H9 (cell line): ENCODE measurements at regions not wholly inside any gene's neighbourhood (a gene's known extent, or its start where the extent isn't known, plus 50 kb on each side); places are given as distances from the start of the nearest gene placed in this dataset.

Source experiments
- DNase-seq: peaks from one replicate; pipeline ENCODE4 v3.0.0-alpha.2; 2017
- H2AFZ ChIP-seq: one replicate; pipeline ENCODE4 v1.6.1; 2013; ENCODE audit warnings: mild to moderate bottlenecking, low read length, control low read depth, moderate library complexity
- H2AK5ac ChIP-seq: 2 replicates; pipeline ENCODE4 v1.6.1; 2013; ENCODE audit warnings: low read length, control low read depth, mixed read lengths; ENCODE audit not compliant: insufficient read length
- H2BK120ac ChIP-seq: one replicate; pipeline ENCODE4 v1.6.1; 2013; ENCODE audit warnings: low read depth, mild to moderate bottlenecking, low read length, control low read depth, inconsistent platforms; ENCODE audit not compliant: poor library complexity, severe bottlenecking
- H2BK12ac ChIP-seq: 2 replicates; pipeline ENCODE4 v1.6.1; 2013; ENCODE audit warnings: low read length, control low read depth, mixed read lengths, low read depth; ENCODE audit not compliant: insufficient read length
- H2BK15ac ChIP-seq: 2 replicates; pipeline ENCODE4 v1.6.1; 2013; ENCODE audit warnings: low read depth, low read length, control low read depth
- H2BK20ac ChIP-seq: one replicate; pipeline ENCODE4 v1.6.1; 2013; ENCODE audit warnings: low read depth, mild to moderate bottlenecking, low read length, control low read depth, inconsistent platforms; ENCODE audit not compliant: poor library complexity, severe bottlenecking
- H2BK5ac ChIP-seq: 2 replicates; pipeline ENCODE4 v1.6.1; 2013; ENCODE audit warnings: low read length, control low read depth, mixed read lengths; ENCODE audit not compliant: insufficient read length
- H3K14ac ChIP-seq: 2 replicates; pipeline ENCODE4 v1.6.1; 2013; ENCODE audit warnings: low read length, control low read depth; ENCODE audit not compliant: insufficient read depth
- H3K18ac ChIP-seq: 2 replicates; pipeline ENCODE4 v1.6.1; 2013; ENCODE audit warnings: low read depth, mild to moderate bottlenecking, mixed read lengths, low read length, control low read depth; ENCODE audit not compliant: insufficient read length
- H3K23ac ChIP-seq: 2 replicates; pipeline ENCODE4 v1.6.1; 2013; ENCODE audit warnings: low read length, control low read depth, mixed read lengths, low read depth; ENCODE audit not compliant: insufficient read length
- H3K23me2 ChIP-seq: 2 replicates; pipeline ENCODE4 v1.6.1; 2013; ENCODE audit warnings: low read depth, mild to moderate bottlenecking, mixed read lengths, low read length, control low read depth; ENCODE audit not compliant: insufficient read length, poor library complexity, severe bottlenecking
- H3K27ac ChIP-seq: 2 replicates; pipeline ENCODE4 v1.5.1; 2013; ENCODE audit warnings: low read length, control low read depth, mixed read lengths, low read depth; ENCODE audit not compliant: insufficient read length
- H3K27me3 ChIP-seq: 2 replicates; pipeline ENCODE4 v1.6.1; 2013; ENCODE audit warnings: low read length, control low read depth, inconsistent platforms; ENCODE audit not compliant: insufficient read depth
- H3K4ac ChIP-seq: 2 replicates; pipeline ENCODE4 v1.6.1; 2013; ENCODE audit warnings: low read depth, mild to moderate bottlenecking, control low read depth, inconsistent platforms, low read length, moderate library complexity
- H3K4me1 ChIP-seq: 2 replicates; pipeline ENCODE4 v1.6.1; 2013; ENCODE audit warnings: low read length, control low read depth, inconsistent platforms; ENCODE audit not compliant: insufficient read depth
- H3K4me2 ChIP-seq: 2 replicates; pipeline ENCODE4 v1.6.1; 2013; ENCODE audit warnings: low read length, control low read depth, mixed read lengths; ENCODE audit not compliant: insufficient read length, insufficient read depth
- H3K56ac ChIP-seq: 2 replicates; pipeline ENCODE4 v1.6.1; 2013; ENCODE audit warnings: low read depth, mild to moderate bottlenecking, mixed read lengths, low read length, control low read depth; ENCODE audit not compliant: insufficient read length
- H3K79me1 ChIP-seq: 2 replicates; pipeline ENCODE4 v1.6.1; 2013; ENCODE audit warnings: low read depth, mild to moderate bottlenecking, moderate library complexity, low read length, control low read depth, inconsistent platforms; ENCODE audit not compliant: insufficient read depth, poor library complexity, severe bottlenecking
- H3K79me2 ChIP-seq: 2 replicates; pipeline ENCODE4 v1.6.1; 2013; ENCODE audit warnings: low read length, control low read depth, inconsistent platforms; ENCODE audit not compliant: insufficient read depth
- H3K9ac ChIP-seq: 2 replicates; pipeline ENCODE4 v1.6.1; 2013; ENCODE audit warnings: low read length, control low read depth, mixed read lengths; ENCODE audit not compliant: insufficient read length; ENCODE audit errors: extremely low read depth
- H3K9me3 ChIP-seq: one replicate; pipeline ENCODE4 v1.6.1; 2013; ENCODE audit warnings: low read depth, low read length, inconsistent platforms; ENCODE audit not compliant: control insufficient read depth
- H3T11ph ChIP-seq: one replicate; pipeline ENCODE4 v1.6.1; 2013; ENCODE audit warnings: mild to moderate bottlenecking, low read length, control low read depth, inconsistent platforms
- H4K20me1 ChIP-seq: one replicate; pipeline ENCODE4 v1.6.1; 2013; ENCODE audit not compliant: control insufficient read depth, insufficient read length, insufficient read depth
- H4K5ac ChIP-seq: 2 replicates; pipeline ENCODE4 v1.6.1; 2013; ENCODE audit warnings: low read depth, mild to moderate bottlenecking, mixed read lengths, low read length, control low read depth; ENCODE audit not compliant: insufficient read length
- H4K8ac ChIP-seq: replicated peaks from 2 replicates; pipeline ENCODE4 v1.6.1; 2013; ENCODE audit warnings: low read length, control low read depth, mixed read lengths, low read depth; ENCODE audit not compliant: insufficient read length
- H4K91ac ChIP-seq: 2 replicates; pipeline ENCODE4 v1.6.1; 2013; ENCODE audit warnings: low read depth, mild to moderate bottlenecking, moderate library complexity, mixed read lengths, low read length, control low read depth; ENCODE audit not compliant: insufficient read length
- H3K27ac Mint-ChIP-seq, 3 experiments: 2 replicates in 2 of 3; 3 replicates in 1 of 3; pipeline ENCODE4 v1.8.0; 2020 to 2021; ENCODE audit warnings: mixed read lengths in 3 of 3, mild to moderate bottlenecking in 1 of 3, moderate library complexity in 1 of 3
- H3K27me3 Mint-ChIP-seq: 2 replicates; pipeline ENCODE4 v1.8.0; 2021; ENCODE audit warnings: low read depth, mild to moderate bottlenecking, moderate library complexity, mixed read lengths
- H3K36me3 Mint-ChIP-seq, 3 experiments: 2 replicates in 2 of 3; 3 replicates in 1 of 3; pipeline ENCODE4 v1.8.0; 2020 to 2021; ENCODE audit warnings: low read depth in 3 of 3, mixed read lengths in 3 of 3; ENCODE audit not compliant: insufficient read depth in 1 of 3
- H3K4me1 Mint-ChIP-seq, 2 experiments: 2 replicates each; pipeline ENCODE4 v1.8.0; 2020; ENCODE audit warnings: mixed read lengths in 2 of 2
- H3K4me3 Mint-ChIP-seq, 2 experiments: 2 replicates in 1 of 2; 3 replicates in 1 of 2; pipeline ENCODE4 v1.8.0; 2020 to 2021; ENCODE audit warnings: mild to moderate bottlenecking in 2 of 2, mixed read lengths in 2 of 2, moderate library complexity in 1 of 2
- H3K9me3 Mint-ChIP-seq, 2 experiments: 2 replicates in 1 of 2; 3 replicates in 1 of 2; pipeline ENCODE4 v1.8.0; 2020; ENCODE audit warnings: mild to moderate bottlenecking in 2 of 2, mixed read lengths in 2 of 2, moderate library complexity in 1 of 2
- WGBS: extraction: QIAGEN DNeasy Blood & Tissue Kit; methylation state at CpG from one replicate; pipeline ENCODE4 v1.1.7; 2013; ENCODE audit warnings: missing lambda C conversion rate, low lambda C conversion rate, mixed read lengths; ENCODE audit not compliant: insufficient read length; ENCODE audit errors: extremely low coverage; 5-methylcytosine and 5-hydroxymethylcytosine counted together
- TF ChIP-seq, protein P1 (sequence below): fragments of 200-600 bp; sonication (generic); conservative IDR thresholded peaks from 3 replicates; pipeline ENCODE4 v1.8.0; 2021; ENCODE audit warnings: antibody characterized with exemption, mild to moderate bottlenecking

DNA sequence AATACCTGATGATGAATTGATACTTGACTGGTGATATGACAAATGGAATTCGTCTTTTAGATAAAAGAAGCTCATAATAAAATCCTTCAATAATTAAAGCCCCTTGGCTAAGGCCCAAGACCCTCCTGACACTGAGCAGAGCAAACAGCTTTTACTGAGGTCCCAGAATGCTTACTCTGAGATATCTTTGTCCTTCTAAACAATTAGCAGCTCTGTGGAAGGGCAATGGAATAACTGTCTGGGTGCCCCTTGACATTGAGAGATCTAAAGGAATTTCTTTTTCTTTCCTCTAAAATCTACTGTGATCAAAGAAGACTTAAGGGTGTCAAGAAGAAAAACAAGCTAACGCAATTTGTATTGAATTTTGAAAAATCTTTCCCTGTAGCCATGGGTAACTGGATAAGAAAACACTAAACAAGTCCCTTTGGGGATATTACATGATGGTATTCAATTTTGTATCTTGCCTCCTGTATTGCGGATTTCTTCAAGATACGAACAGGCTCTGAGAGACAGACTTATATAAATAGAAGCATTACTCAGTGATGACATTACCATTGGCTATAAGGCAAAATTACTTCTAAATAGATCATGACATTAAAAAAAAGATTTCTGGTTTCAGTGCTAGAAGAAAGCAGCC is 128.8 kb downstream of the MREG start:
- Histone ChIP-seq H3K14ac (no peak overlapping the region), H2AFZ (no peak overlapping the region), H3K56ac (no peak overlapping the region), H3K4me2 (no peak overlapping the region), H2AK5ac (no peak overlapping the region), H2BK120ac (no peak overlapping the region), H4K5ac (no peak overlapping the region), H3K9ac (no peak overlapping the region), H3K4me1 (no peaks in the 10 kb centered on the region), H4K8ac (no peak overlapping the region), H3K23me2 (no peaks in the 10 kb centered on the region), H2BK20ac (no peak overlapping the region), H4K91ac (no peak overlapping the region), H2BK5ac (no peak overlapping the region), H3K23ac (no peak overlapping the region), H3K79me2 (no peaks in the 10 kb centered on the region), H3T11ph (no peak overlapping the region), H3K27me3 (no peaks in the 10 kb centered on the region), H2BK12ac (no peak overlapping the region), H3K27ac (no peak overlapping the region), H3K4ac (no peak overlapping the region), H3K18ac (no peak overlapping the region), H2BK15ac (no peak overlapping the region), H3K79me1 (no peaks in the 10 kb centered on the region), H4K20me1 (no peaks in the 10 kb centered on the region), H3K9me3 (no peaks in the 10 kb centered on the region)
- Mint-ChIP-seq H3K4me3 (no peak overlapping the region), H3K36me3 (no peaks in the 10 kb centered on the region), H3K27me3 (no peaks in the 10 kb centered on the region), H3K27ac (no peak overlapping the region), H3K4me1 (peaks cover 0 to 11% of the 10 kb centered on the region in 2 experiments; a peak in 1 of 4 replicates), H3K9me3 (peaks cover 0 to 1% of the 10 kb centered on the region in 2 experiments; a peak in 1 of 5 replicates)
- TF ChIP-seq, protein P1, sequence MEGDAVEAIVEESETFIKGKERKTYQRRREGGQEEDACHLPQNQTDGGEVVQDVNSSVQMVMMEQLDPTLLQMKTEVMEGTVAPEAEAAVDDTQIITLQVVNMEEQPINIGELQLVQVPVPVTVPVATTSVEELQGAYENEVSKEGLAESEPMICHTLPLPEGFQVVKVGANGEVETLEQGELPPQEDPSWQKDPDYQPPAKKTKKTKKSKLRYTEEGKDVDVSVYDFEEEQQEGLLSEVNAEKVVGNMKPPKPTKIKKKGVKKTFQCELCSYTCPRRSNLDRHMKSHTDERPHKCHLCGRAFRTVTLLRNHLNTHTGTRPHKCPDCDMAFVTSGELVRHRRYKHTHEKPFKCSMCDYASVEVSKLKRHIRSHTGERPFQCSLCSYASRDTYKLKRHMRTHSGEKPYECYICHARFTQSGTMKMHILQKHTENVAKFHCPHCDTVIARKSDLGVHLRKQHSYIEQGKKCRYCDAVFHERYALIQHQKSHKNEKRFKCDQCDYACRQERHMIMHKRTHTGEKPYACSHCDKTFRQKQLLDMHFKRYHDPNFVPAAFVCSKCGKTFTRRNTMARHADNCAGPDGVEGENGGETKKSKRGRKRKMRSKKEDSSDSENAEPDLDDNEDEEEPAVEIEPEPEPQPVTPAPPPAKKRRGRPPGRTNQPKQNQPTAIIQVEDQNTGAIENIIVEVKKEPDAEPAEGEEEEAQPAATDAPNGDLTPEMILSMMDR: no peak
- no CpG with 5 or more reads among the region's 4 CpGs for WGBS
- DNase-seq: no peak
